ENCODE measurements at regions not wholly inside any gene's neighbourhood (a gene's known extent, or its start where the extent isn't known, plus 50 kb on each side); places are given as distances from the start of the nearest gene placed in this dataset.

DNA sequence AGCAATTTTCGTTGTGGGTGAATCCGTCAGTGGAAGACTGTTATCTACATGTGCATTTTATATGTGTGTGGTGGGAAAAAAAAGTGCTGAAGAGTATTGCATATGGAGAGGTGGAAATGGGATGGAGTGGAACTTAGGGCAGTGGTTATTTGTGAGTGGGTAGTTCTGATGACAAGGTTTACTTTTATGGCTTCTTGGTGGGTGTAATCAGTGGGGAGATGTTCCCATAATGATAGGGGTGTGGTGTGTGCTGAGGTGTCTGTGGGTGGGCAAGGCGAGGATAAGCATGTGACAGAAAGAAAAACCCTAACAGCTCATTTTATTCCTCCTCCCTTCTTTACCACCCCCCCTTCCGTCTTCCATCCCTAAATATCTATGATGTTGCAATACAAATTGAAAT lies 288.1 kb downstream of the NUF2 start:
- no peaks in the 10 kb centered on the region for H3K36me3 ChIP-seq (ENCODE audit: low read depth)
- no peaks in the 10 kb centered on the region for H3F3A ChIP-seq (ENCODE audit: insufficient read depth)
- WGBS, 2 experiments (ENCODE audit: low coverage in 1 of 2, low lambda C conversion rate in 2 of 2, missing lambda C conversion rate in 2 of 2), result 16 to 23% methylated on average over 4 of the region's 4 CpGs
- no peak overlapping the region for H3K9ac ChIP-seq
- H3K4me1 ChIP-seq (ENCODE audit: insufficient read depth), result no peaks in the 10 kb centered on the region
- no peak for DNase-seq
- no peaks in the 10 kb centered on the region for H4K20me1 ChIP-seq (ENCODE audit: insufficient read depth)
- H2AFZ ChIP-seq, result no peak overlapping the region
- no peaks in the 10 kb centered on the region for H3K27me3 ChIP-seq (replicated peaks; ENCODE audit: insufficient read depth)
- TF ChIP-seq EZH2phosphoT487 (IDR thresholded peaks at IDR 0.05; ENCODE audit: insufficient read depth, low read depth), result no peak
- TF ChIP-seq EZH2 (IDR thresholded peaks at IDR 0.05; ENCODE audit: insufficient read depth, poor library complexity, severe bottlenecking), result no peak
- H3K9me2 ChIP-seq (ENCODE audit: insufficient read depth), result no peaks in the 10 kb centered on the region; the same call in 1 of the 2 replicates
- no peak overlapping the region for H3K4me3 ChIP-seq
- H3K4me2 ChIP-seq (ENCODE audit: unreplicated experiment), result no peak overlapping the region
- in situ Hi-C loops (cut with MboI), result no loop called here
- no peaks in the 10 kb centered on the region for H3K9me3 ChIP-seq (ENCODE audit: low read depth)
- no peaks in the 10 kb centered on the region for H3K79me2 ChIP-seq (ENCODE audit: insufficient read depth)
- H3K27ac ChIP-seq, result no peak overlapping the region

DNA sequence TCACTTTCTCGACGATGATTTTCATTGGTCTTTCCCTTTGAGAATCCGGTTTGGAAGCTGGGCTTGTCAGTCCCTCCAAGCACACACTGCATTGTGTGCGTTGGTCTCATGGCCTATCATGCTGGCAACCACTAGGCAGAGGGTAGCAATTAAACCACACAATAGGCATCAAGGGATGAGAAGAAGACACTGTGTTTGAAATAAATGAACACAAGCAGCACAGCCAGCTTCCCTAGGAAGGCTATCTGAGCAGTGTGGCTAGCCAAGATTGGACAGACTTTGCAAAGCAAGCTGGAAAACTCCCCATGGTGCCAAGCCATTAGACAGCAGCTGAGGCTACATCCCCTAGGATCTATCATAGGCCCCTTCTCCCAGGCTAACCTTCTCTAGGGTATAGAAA lies 288.7 kb downstream of the NUF2 start:
- no peaks in the 10 kb centered on the region for H3K9me3 ChIP-seq (ENCODE audit: low read depth)
- H3K36me3 ChIP-seq (ENCODE audit: low read depth), result no peaks in the 10 kb centered on the region
- no peaks in the 10 kb centered on the region for H3K79me2 ChIP-seq (ENCODE audit: insufficient read depth)
- H3K9ac ChIP-seq, result no peak overlapping the region
- no peak overlapping the region for H2AFZ ChIP-seq
- no peak for DNase-seq
- H3K4me2 ChIP-seq (ENCODE audit: unreplicated experiment), result no peak overlapping the region
- 38 to 39% methylated on average over 4 of the region's 4 CpGs for WGBS, 2 experiments (ENCODE audit: low coverage in 1 of 2, low lambda C conversion rate in 2 of 2, missing lambda C conversion rate in 2 of 2)
- H3F3A ChIP-seq (ENCODE audit: insufficient read depth), result no peaks in the 10 kb centered on the region
- H3K27me3 ChIP-seq (replicated peaks; ENCODE audit: insufficient read depth), result no peaks in the 10 kb centered on the region
- in situ Hi-C loops (cut with MboI), result no loop called here
- TF ChIP-seq EZH2 (IDR thresholded peaks at IDR 0.05; ENCODE audit: insufficient read depth, poor library complexity, severe bottlenecking), result no peak
- TF ChIP-seq EZH2phosphoT487 (IDR thresholded peaks at IDR 0.05; ENCODE audit: insufficient read depth, low read depth), result no peak
- H3K27ac ChIP-seq, result no peak overlapping the region
- H4K20me1 ChIP-seq (ENCODE audit: insufficient read depth), result no peaks in the 10 kb centered on the region
- no peak overlapping the region for H3K4me3 ChIP-seq
- H3K4me1 ChIP-seq (ENCODE audit: insufficient read depth), result no peaks in the 10 kb centered on the region
- H3K9me2 ChIP-seq (ENCODE audit: insufficient read depth), result no peaks in the 10 kb centered on the region; the same call in 1 of the 2 replicates

DNA sequence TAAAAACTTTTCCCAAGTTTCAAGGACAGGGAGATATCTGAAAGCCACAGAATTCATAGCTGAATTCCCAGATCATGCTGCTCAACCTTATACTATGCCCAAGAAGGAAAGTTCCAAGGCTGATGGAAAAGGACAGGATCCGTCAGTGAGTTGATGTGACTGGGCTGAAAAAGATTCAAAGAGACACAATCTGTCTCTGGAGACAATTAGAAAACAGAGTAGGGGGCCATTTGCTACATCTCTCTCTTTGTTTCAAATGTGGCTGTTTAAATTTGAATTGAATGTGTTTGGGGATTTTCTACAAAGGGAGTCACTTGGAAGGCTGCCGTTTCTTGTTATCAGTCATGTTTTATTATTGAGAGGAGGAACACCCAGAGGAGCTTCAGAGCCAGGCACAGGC lies 292.6 kb downstream of the NUF2 start:
- no peaks in the 10 kb centered on the region for H3K79me2 ChIP-seq (ENCODE audit: insufficient read depth)
- H3K9me2 ChIP-seq (ENCODE audit: insufficient read depth), result no peaks in the 10 kb centered on the region; the same call in 1 of the 2 replicates
- no peak for TF ChIP-seq EZH2 (IDR thresholded peaks at IDR 0.05; ENCODE audit: insufficient read depth, poor library complexity, severe bottlenecking)
- no peak for TF ChIP-seq EZH2phosphoT487 (IDR thresholded peaks at IDR 0.05; ENCODE audit: insufficient read depth, low read depth)
- H3K4me1 ChIP-seq (ENCODE audit: insufficient read depth), result no peaks in the 10 kb centered on the region
- H3F3A ChIP-seq (ENCODE audit: insufficient read depth), result no peaks in the 10 kb centered on the region
- H3K27ac ChIP-seq, result no peak overlapping the region
- H3K9me3 ChIP-seq (ENCODE audit: low read depth), result no peaks in the 10 kb centered on the region
- no peaks in the 10 kb centered on the region for H4K20me1 ChIP-seq (ENCODE audit: insufficient read depth)
- no peak overlapping the region for H3K4me3 ChIP-seq
- no peaks in the 10 kb centered on the region for H3K27me3 ChIP-seq (replicated peaks; ENCODE audit: insufficient read depth)
- in situ Hi-C loops (cut with MboI), result no loop called here
- WGBS, 2 experiments (ENCODE audit: low coverage in 1 of 2, low lambda C conversion rate in 2 of 2, missing lambda C conversion rate in 2 of 2), result 34 to 38% methylated on average over 2 of the region's 2 CpGs
- no peak overlapping the region for H3K4me2 ChIP-seq (ENCODE audit: unreplicated experiment)
- H3K9ac ChIP-seq, result no peak overlapping the region
- no peaks in the 10 kb centered on the region for H3K36me3 ChIP-seq (ENCODE audit: low read depth)
- DNase-seq, result no peak
- no peak overlapping the region for H2AFZ ChIP-seq

DNA sequence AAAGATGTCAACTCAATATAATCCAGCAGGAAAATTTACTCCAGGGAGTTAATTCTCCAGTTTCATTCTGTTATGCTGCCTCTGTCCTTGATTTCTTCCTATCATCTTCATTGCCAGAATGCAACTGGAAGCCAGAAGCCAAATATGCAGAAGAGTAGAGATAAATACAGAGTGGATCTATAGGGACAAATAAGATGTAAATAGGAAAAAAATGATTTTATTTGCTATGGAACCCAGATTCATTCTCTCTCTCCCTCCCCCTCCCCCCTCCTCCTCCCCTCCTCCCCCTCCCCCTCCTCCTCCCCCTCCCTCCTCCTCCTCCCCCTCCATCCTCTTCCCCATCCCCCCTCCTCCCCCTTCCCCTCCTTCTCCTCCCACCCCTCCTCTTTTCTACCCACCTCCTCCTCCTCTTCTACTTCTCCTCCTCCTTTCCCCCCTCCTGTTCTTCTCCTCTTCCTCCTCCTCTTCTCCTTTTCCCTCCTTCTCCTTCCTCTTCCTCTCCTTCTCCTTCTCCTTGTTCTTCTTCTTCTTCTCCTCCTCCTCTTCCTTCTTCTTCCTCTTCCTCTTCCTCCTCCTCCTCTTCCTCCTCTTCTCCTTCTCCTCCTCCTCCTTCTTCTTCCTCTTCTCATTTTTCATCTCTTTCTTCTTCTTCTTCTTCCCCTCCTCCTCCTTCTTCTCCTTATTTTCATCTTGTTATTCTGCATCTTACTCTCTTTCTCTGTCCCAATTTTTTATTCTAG lies 306.4 kb downstream of the NUF2 start:
- H3K4me1 ChIP-seq (ENCODE audit: insufficient read depth), result no peaks in the 10 kb centered on the region
- H3K9ac ChIP-seq, result no peak overlapping the region
- no peak for DNase-seq
- H3K27ac ChIP-seq, result no peak overlapping the region
- H3K27me3 ChIP-seq (replicated peaks; ENCODE audit: insufficient read depth), result no peaks in the 10 kb centered on the region
- in situ Hi-C loops (cut with MboI), result no loop called here
- no peak overlapping the region for H2AFZ ChIP-seq
- H3K79me2 ChIP-seq (ENCODE audit: insufficient read depth), result no peaks in the 10 kb centered on the region
- H4K20me1 ChIP-seq (ENCODE audit: insufficient read depth), result no peaks in the 10 kb centered on the region
- no peaks in the 10 kb centered on the region for H3K9me2 ChIP-seq (ENCODE audit: insufficient read depth)
- H3K9me3 ChIP-seq (ENCODE audit: low read depth), result no peaks in the 10 kb centered on the region
- no peak overlapping the region for H3K4me3 ChIP-seq
- TF ChIP-seq EZH2phosphoT487 (IDR thresholded peaks at IDR 0.05; ENCODE audit: insufficient read depth, low read depth) (no peak), EZH2 (IDR thresholded peaks at IDR 0.05; ENCODE audit: insufficient read depth, poor library complexity, severe bottlenecking) (no peak)
- H3K36me3 ChIP-seq (ENCODE audit: low read depth), result no peaks in the 10 kb centered on the region
- H3K4me2 ChIP-seq (ENCODE audit: unreplicated experiment), result no peak overlapping the region
- H3F3A ChIP-seq (ENCODE audit: insufficient read depth), result no peaks in the 10 kb centered on the region

DNA sequence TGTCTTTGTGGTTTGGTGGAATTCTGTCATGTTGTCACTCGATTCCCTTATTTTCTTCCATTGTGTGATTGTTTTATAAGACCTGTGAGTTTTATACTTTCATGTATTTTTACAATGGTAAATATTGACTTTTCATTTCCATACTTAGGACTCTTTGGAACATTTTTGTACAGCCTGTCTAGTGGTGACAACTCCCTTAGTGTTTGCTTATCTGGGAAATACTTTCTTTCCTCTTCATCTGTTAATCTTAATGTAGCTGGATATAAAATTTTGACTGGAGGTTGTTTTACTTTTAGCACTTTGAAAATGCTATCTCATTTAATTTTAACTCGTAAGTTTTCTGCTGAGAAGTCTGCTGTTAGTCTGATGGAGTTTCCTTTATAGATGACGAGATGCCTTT lies 310.5 kb downstream of the NUF2 start:
- Histone ChIP-seq H3K4me3 (no peak overlapping the region), H3K9me2 (ENCODE audit: insufficient read depth) (no peaks in the 10 kb centered on the region), H3K79me2 (ENCODE audit: insufficient read depth) (no peaks in the 10 kb centered on the region), H3K36me3 (ENCODE audit: low read depth) (no peaks in the 10 kb centered on the region), H3K9me3 (ENCODE audit: low read depth) (no peaks in the 10 kb centered on the region), H3K4me2 (ENCODE audit: unreplicated experiment) (no peak overlapping the region), H2AFZ (no peak overlapping the region), H4K20me1 (ENCODE audit: insufficient read depth) (no peaks in the 10 kb centered on the region), H3K27ac (no peak overlapping the region), H3F3A (ENCODE audit: insufficient read depth) (no peaks in the 10 kb centered on the region), H3K4me1 (ENCODE audit: insufficient read depth) (no peaks in the 10 kb centered on the region), H3K9ac (no peak overlapping the region), H3K27me3 (replicated peaks; ENCODE audit: insufficient read depth) (no peaks in the 10 kb centered on the region)
- TF ChIP-seq EZH2 (IDR thresholded peaks at IDR 0.05; ENCODE audit: insufficient read depth, poor library complexity, severe bottlenecking), result no peak
- TF ChIP-seq EZH2phosphoT487 (IDR thresholded peaks at IDR 0.05; ENCODE audit: insufficient read depth, low read depth), result no peak
- 18 to 23% methylated on average over 3 of the region's 3 CpGs for WGBS, 2 experiments (ENCODE audit: low coverage in 1 of 2, low lambda C conversion rate in 2 of 2, missing lambda C conversion rate in 2 of 2)
- in situ Hi-C loops (cut with MboI), result no loop called here
- no peak for DNase-seq
